H4 (cell line): ENCODE measurements at regions not wholly inside any gene's neighbourhood (a gene's known extent, or its start where the extent isn't known, plus 50 kb on each side); places are given as distances from the start of the nearest gene placed in this dataset.
A peak's percentile ranks its signal among the peaks of the same experiment; 100 is the strongest.

Experiments used
- DNase-seq: peaks from one replicate; pipeline ENCODE4 v3.0.0-alpha.2; 2015; ENCODE audit warnings: low spot score

GRCh38 chr5:86780018-86780417 is 162.3 kb downstream of the COX7C start:
- no peak for DNase-seq

- DNase-seq, result no peak
Measured at GRCh38 chr5:86786955-86787354, 169.2 kb downstream of the COX7C start.

DNA sequence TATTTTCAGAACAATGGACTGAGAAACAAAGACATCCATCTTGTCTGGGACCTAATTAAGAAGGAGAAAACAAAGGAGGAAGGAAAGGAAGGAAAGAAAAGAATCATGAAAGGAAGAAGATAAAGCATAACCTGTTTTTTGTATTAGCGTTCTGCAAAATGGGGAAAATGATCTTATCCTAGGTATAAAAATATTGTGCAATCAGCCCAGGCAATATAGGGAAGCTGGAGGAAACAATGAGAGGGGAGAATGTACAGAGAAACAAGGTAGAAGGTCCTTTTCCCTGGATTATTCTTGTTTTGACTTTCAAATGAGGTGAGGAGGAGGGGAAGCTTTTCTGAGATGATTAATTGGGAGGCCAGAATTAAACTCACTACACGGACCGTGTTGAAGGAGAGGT is 177.9 kb downstream of the COX7C start:
- no peak for DNase-seq

- DNase-seq, result no peak
Measured at GRCh38 chr5:86797677-86798076, 179.9 kb downstream of the COX7C start.

DNA sequence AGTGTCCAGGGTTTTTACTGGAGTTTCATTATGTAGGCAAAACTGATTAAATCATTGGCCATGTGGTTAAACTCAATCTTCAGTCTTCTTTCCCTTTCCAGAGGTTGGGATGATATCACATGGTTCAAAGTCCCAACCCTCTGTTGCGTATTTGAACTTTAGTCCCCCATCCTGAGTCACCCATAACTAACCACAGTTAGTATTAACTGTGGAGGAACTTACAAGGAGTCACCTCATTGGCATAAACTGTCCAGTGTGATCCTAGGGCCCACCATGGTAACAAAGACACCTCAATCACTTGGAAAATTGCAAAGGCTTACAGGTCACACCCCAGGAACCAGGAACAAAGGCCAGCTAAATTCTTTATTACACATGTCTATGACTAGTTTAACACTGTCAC is 188.5 kb downstream of the COX7C start:
- peak; percentile 3 for DNase-seq

GRCh38 chr5:86807046-86808031 is 189.6 kb downstream of the COX7C start:
- DNase-seq, result no peak

DNA sequence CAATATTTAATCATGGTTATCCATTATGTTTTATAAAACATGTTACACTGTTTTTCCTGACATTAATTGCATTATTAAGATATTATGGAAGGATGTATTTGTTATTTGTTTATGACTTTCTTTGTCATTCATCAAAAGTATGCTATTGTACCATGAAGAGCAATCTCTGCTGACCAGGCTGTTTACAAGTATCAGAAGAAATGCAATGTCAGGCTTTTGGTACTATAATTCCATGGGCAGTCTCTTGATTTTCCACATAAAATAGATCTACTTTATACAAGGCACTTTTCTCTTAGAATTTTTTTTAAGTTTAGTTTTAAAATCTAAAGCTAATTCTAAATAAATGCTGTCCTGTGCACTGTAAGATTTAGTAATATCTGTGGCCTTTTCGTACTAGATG is 196.6 kb downstream of the COX7C start:
- no peak for DNase-seq

- DNase-seq, result no peak
Measured at GRCh38 chr5:86814907-86815306, 197.2 kb downstream of the COX7C start.

DNA sequence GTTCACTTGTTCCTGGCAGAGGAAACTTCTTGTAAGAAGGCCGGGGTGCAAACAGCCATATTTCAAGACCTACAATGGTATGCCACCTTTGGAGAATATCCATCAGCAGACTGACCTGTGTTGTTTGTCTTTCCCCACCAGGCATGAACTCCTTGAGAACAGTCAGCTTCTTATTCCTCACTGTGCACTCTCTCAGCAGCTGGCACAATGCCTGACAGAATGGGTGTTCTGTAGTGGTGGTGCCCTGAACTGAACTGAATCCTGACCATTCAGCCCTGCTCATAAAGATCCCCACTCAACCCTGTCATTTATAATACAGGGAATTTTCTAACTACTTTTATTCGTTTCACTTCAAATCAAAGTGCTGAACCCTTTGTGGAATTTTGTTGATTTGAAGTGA is 206.9 kb downstream of the COX7C start:
- DNase-seq, result no peak

DNA sequence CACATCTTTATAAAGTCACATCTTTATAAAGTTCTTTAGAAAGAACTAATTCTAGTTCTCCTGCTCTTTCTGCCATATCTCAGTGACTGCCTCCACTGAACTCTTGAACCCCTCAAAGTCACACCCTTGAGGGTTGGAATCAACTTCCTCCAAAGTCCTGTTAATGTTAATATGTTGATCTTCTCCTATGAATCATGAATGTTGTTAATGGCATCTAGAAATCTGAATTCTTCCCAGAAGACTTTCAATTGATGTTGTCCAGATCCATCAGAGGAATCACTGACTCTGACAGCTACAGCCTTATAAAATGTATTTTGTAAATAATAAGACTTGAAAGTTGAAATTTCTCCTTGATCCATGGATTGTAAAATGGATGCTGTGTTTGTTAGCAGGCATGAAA is 213.4 kb downstream of the COX7C start:
- no peak for DNase-seq

GRCh38 chr5:86833868-86834267 is 216.1 kb downstream of the COX7C start:
- no peak for DNase-seq

- no peak for DNase-seq
Measured at GRCh38 chr5:86837610-86838009, 219.9 kb downstream of the COX7C start.

DNA sequence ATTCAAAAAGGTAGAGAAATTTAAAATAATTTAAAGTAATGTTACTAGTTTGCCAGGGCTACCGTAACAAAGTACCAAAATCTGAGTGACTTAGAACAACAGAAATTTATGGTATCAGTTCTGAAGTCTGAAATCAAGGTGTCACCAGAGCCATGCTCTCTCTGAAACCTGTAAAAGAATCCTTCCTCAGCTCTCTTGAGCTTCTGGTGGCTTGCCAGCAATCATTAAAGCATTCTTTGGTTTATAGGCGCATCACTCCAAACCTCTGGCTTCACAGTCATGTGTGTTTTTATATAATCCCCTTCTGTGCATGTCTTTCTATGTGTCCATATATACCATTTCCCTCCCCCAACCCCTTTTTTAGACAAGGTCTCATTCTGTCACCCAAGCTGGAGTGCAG is 220.3 kb downstream of the COX7C start:
- DNase-seq, result no peak

- no peak for DNase-seq
Measured at GRCh38 chr5:86841000-86841644, 223.4 kb downstream of the COX7C start.

DNA sequence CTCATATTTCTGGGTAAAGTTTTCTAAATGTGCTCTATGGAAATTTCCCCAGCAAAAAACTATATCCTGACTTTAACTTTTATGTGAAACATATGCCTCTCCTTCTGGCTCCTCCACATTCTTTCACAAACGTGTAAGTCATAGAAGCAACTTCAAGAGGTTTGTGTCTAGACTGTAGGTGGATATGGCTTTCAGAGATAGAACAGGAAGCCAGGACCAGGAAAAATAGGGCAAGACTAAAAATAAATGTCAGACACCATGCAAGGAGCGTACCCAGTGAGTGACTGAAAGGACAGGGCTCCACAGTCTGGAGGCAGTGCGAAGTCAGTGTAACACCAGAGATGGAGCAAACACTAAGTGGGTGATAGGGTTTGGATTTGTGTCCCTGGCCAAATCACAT is 240.7 kb downstream of the COX7C start:
- DNase-seq, result no peak

- no peak for DNase-seq
Measured at GRCh38 chr5:86861512-86861911, 243.8 kb downstream of the COX7C start.

GRCh38 chr5:86862093-86862492 is 244.4 kb downstream of the COX7C start:
- no peak for DNase-seq

DNA sequence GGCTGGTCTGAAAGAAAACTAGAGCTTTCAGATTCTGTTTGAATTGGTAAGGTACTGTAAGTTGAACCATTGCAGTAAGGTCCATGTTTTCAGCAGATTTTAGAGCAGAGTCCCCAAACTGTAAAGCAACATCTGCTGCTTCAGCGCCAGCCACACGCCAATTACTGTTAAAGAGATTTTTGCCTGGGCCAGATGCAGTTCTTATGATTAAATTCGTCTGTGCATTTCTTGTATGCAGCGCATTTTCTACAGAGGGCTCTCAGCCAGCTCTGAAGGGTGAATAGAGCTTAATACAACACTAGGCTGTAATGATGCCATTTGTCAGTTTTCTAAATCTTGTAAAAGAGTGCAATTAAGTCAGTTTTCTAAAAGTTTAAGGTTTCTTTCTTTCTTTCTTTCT is 246.3 kb downstream of the COX7C start:
- no peak for DNase-seq

- peak; percentile 14 for DNase-seq
Measured at GRCh38 chr5:86865256-86865785, 247.6 kb downstream of the COX7C start.

DNA sequence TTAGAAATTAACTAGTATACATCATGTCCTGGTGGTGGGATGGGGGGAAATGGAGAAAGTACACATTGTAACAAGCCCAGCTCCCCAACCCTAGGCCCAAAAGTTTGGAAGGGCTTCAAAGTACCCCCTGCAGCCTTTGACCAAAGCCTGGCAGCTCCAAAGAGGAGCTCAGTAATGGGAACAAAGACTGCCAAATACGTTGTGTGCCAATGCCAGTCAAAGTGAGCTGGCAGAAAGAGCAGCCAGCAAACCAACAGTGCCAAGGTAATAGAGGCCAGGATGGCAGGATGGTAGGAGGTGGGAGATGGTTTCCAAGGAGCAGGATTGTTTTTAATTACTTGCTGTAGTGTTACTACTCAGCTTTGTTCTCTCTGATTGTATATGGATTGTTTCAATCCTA is 248.3 kb downstream of the COX7C start:
- DNase-seq, result no peak

DNA sequence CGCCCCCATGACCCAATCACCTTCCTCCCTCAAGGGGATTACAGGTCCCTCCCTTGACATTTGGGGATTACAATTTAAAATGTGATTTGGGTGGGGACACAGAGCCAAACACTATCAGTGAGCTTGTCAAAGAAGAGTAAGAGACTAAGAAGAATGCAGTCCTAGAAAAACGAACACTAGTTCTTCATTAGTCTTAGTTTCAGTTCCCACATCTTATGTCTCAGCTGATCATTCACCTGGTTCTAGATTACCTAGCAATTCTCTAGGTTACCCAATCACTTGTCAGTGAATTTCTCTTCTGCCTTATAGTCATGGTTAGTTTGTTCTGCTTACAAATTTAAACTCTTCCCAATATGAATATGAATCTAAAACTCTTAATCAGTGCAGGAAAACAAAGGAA is 251.5 kb downstream of the COX7C start:
- DNase-seq, result no peak

DNA sequence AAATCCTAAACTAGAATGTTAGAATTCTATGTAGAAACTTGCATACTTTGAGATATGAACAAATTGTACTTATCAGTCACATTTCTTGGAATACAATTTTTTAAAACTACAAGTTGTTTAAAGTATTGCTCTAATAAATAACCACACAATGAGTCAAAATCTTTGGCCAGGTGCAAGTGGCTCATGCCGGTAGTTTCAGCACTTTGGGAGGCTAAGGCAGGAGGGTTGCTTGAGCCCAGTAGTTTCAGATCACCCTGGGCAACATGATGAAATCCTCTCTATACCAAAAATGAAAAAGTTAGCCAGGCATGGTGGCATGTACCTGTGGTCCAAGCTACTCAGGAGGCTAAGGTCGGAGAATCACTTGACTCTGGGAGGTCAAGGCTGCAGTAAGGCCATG is 257.8 kb downstream of the COX7C start:
- no peak for DNase-seq

DNA sequence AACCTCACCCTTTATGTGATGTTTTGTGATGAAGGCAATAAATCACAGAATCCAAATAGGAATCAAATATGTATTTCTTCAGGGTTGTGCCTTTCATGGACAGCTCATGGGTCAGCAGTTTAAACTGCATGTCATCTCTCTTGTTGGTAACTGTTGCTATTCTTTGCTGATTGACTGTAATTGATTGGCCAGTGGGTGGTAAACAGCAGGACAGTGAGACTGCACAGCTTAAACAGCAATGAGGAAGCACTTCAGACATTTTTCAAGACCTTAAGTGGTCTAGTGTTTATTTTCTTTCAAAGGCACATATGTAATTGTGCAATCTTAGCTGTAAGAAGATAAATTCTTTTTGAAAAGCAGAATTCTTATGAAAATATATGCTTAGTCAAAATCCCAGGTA is 260.5 kb downstream of the COX7C start:
- DNase-seq, result no peak
